ENCODE measurements at regions not wholly inside any gene's neighbourhood (a gene's known extent, or its start where the extent isn't known, plus 50 kb on each side); places are given as distances from the start of the nearest gene placed in this dataset.

GRCh38 chr7:16046041-16046440 is 359.6 kb upstream of the MEOX2 start:
- TF ChIP-seq CREB1 (IDR thresholded peaks at IDR 0.05; ENCODE audit: low read depth) (no peak), EP300 (IDR thresholded peaks at IDR 0.05; ENCODE audit: borderline replicate concordance) (no peak), NFIC (IDR thresholded peaks at IDR 0.05) (no peak), TCF12 (IDR thresholded peaks at IDR 0.05; ENCODE audit: low read depth) (no peak), TAF1 (IDR thresholded peaks at IDR 0.05; ENCODE audit: low read depth) (no peak), TEAD4 (IDR thresholded peaks at IDR 0.05) (no peak)
